ENCODE measurements at regions not wholly inside any gene's neighbourhood (a gene's known extent, or its start where the extent isn't known, plus 50 kb on each side); places are given as distances from the start of the nearest gene placed in this dataset.

GRCh38 chr10:118508863-118509262 is 86.6 kb downstream of the PRLHR start:
- no peaks in the 10 kb centered on the region for H3K36me3 ChIP-seq (replicated peaks in 1 of 2; ENCODE audit: control insufficient read depth in 1 of 2, insufficient read depth in 2 of 2, low read length in 2 of 2)
- no peak overlapping the region for H2AFZ ChIP-seq (ENCODE audit: low read length)
- DNase-seq (ENCODE audit: low spot score) (no peak), ATAC-seq (no peak), FAIRE-seq (no peak)
- in situ Hi-C loops (cut with HindIII; ENCODE audit: extremely low pct_ligation_motif_present, low pct_unique_long_range_greater_than_20kb) (no loop called here), intact Hi-C loops (cut with micrococcal nuclease; ENCODE audit: unreplicated experiment) (no loop called here)
- BruUV-seq (replicated peaks) = no TSS peak
- ChIA-PET CTCF (ENCODE audit: low intra/inter-chr PET ratio, low total read pairs) (no interaction called here), POLR2A (no interaction called here)
- no peaks in the 10 kb centered on the region; a peak in 1 of 5 replicates for H3K27me3 ChIP-seq (ENCODE audit: control insufficient read depth in 1 of 2, insufficient read depth in 2 of 2, low read length in 2 of 2)
- H3K4me2 ChIP-seq (ENCODE audit: low read depth, low read length) = no peak overlapping the region
- H3K4me1 ChIP-seq (ENCODE audit: insufficient read depth, low read length) = no peaks in the 10 kb centered on the region
- no peaks in the 10 kb centered on the region for H3K9me3 ChIP-seq (ENCODE audit: low read length)
- H3K9ac ChIP-seq (ENCODE audit: insufficient read depth, low read depth, low read length) = no peak overlapping the region
- no peaks in the 10 kb centered on the region for H4K20me1 ChIP-seq (ENCODE audit: insufficient read depth, low read length)
- H3K79me2 ChIP-seq (ENCODE audit: insufficient read depth, low read length) = no peaks in the 10 kb centered on the region
- 5% methylated on average over 1 of the region's 1 CpG for WGBS (ENCODE audit: low lambda C conversion rate)
- H3K27ac ChIP-seq (ENCODE audit: extremely low read length, insufficient read depth, low read length) = no peak overlapping the region
- H3K4me3 ChIP-seq (replicated peaks in 1 of 3; ENCODE audit: insufficient read depth in 1 of 3, low read depth in 2 of 3, low read length in 3 of 3) = no peak overlapping the region
- TF ChIP-seq BHLHE40 (IDR thresholded peaks at IDR 0.05; ENCODE audit: low read length) (no peak), GMEB1 (CRISPR knock-in tag; IDR thresholded peaks at IDR 0.05; ENCODE audit: borderline replicate concordance) (no peak), MYPOP (CRISPR knock-in tag; IDR thresholded peaks at IDR 0.05) (no peak), ZHX1 (CRISPR knock-in tag; IDR thresholded peaks at IDR 0.05; ENCODE audit: low read depth) (no peak), HDAC6 (IDR thresholded peaks at IDR 0.05; ENCODE audit: low read depth, low read length) (no peak), MAX (IDR thresholded peaks at IDR 0.05) (no peak), TAF1 (CRISPR knock-in tag; IDR thresholded peaks at IDR 0.05) (no peak), ZNF572 (CRISPR knock-in tag; IDR thresholded peaks at IDR 0.05) (no peak), CTCF (CRISPR knock-in tag; IDR thresholded peaks at IDR 0.05) (no peak), RARG (CRISPR knock-in tag; IDR thresholded peaks at IDR 0.05; ENCODE audit: low read depth) (no peak), NFE2L1 (CRISPR knock-in tag; IDR thresholded peaks at IDR 0.05; ENCODE audit: borderline replicate concordance) (no peak), KMT2B (CRISPR knock-in tag; IDR thresholded peaks at IDR 0.05) (no peak), ZNF749 (CRISPR knock-in tag; IDR thresholded peaks at IDR 0.05; ENCODE audit: borderline replicate concordance) (no peak), TAF15 (IDR thresholded peaks at IDR 0.05; ENCODE audit: low read depth, low read length, poor library complexity, severe bottlenecking) (no peak), ZNF597 (CRISPR knock-in tag; IDR thresholded peaks at IDR 0.05) (no peak)
